HEK293T (cell line): ENCODE measurements at regions not wholly inside any gene's neighbourhood (a gene's known extent, or its start where the extent isn't known, plus 50 kb on each side); places are given as distances from the start of the nearest gene placed in this dataset.

Experiments
- ARNT ChIP-seq: fragments of 450-650 bp; IDR thresholded peaks from 2 replicates; pipeline ENCODE4 v1.6.1; 2017; ENCODE audit warnings: mild to moderate bottlenecking
- BHLHE40 ChIP-seq: fragments of 450-650 bp; IDR thresholded peaks from 2 replicates; pipeline ENCODE4 v1.6.1; 2016; ENCODE audit warnings: mild to moderate bottlenecking, moderate library complexity, borderline replicate concordance
- CTBP1 ChIP-seq: fragments of 450-650 bp; IDR thresholded peaks from 2 replicates; pipeline ENCODE4 v1.6.1; 2016; ENCODE audit warnings: borderline replicate concordance
- ELF4 ChIP-seq: fragments of 450-650 bp; IDR thresholded peaks from 2 replicates; pipeline ENCODE4 v1.6.1; 2017; ENCODE audit warnings: antibody characterized with exemption
- FOXA1 ChIP-seq: fragments of 450-650 bp; IDR thresholded peaks from 2 replicates; pipeline ENCODE4 v1.6.1; 2016; ENCODE audit warnings: mild to moderate bottlenecking
- FOXK2 ChIP-seq: fragments of 450-650 bp; IDR thresholded peaks from 2 replicates; pipeline ENCODE4 v1.6.1; 2016; ENCODE audit warnings: mild to moderate bottlenecking
- FOXM1 ChIP-seq: fragments of 450-650 bp; IDR thresholded peaks from 2 replicates; pipeline ENCODE4 v1.6.1; 2017; ENCODE audit warnings: mild to moderate bottlenecking, borderline replicate concordance
- HDGF ChIP-seq: fragments of 450-650 bp; IDR thresholded peaks from 2 replicates; pipeline ENCODE4 v1.6.1; 2017; ENCODE audit warnings: antibody characterized with exemption, borderline replicate concordance
- L3MBTL2 ChIP-seq: fragments of 450-650 bp; conservative IDR thresholded peaks from 2 replicates; pipeline ENCODE4 v1.6.1; 2016; ENCODE audit warnings: mild to moderate bottlenecking
- NFRKB ChIP-seq: fragments of 450-650 bp; IDR thresholded peaks from 2 replicates; pipeline ENCODE4 v1.6.1; 2016; ENCODE audit warnings: mild to moderate bottlenecking, moderate library complexity
- PKNOX1 ChIP-seq: fragments of 450-650 bp; IDR thresholded peaks from 2 replicates; pipeline ENCODE4 v1.6.1; 2016
- SP1 ChIP-seq: fragments of 450-650 bp; IDR thresholded peaks from 2 replicates; pipeline ENCODE4 v1.6.1; 2017
- SUZ12 ChIP-seq: fragments of 450-650 bp; IDR thresholded peaks from 2 replicates; pipeline ENCODE4 v1.6.1; 2016; ENCODE audit warnings: mild to moderate bottlenecking
- ZNF384 ChIP-seq: fragments of 450-650 bp; IDR thresholded peaks from 2 replicates; pipeline ENCODE4 v1.6.1; 2016

DNA sequence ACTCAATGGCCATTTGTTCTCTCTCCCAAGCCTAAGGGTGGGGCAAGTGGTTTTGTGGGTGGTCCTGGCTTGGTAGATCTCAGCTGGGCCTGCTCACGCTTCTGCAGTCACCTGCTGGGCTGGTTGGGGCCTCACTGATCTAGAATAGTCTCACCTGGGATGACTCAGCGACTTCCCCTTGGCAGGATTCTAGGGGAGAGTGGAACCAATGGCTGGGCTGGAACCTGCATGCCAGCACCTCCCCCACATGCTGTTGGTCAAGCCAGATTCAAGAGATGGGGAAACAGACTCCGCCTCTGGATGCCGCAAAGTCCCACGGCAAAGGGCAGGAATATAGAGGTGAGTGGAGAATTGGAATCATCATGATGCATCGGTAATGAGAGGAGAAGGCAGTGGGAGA lies 292.9 kb upstream of the NPVF start:
- TF ChIP-seq PKNOX1 = no peak
- no peak for TF ChIP-seq CTBP1
- TF ChIP-seq L3MBTL2 = no peak
- no peak for TF ChIP-seq FOXK2
- TF ChIP-seq BHLHE40 = no peak
- no peak for TF ChIP-seq SUZ12
- TF ChIP-seq ARNT = no peak
- no peak for TF ChIP-seq FOXM1
- TF ChIP-seq NFRKB = no peak
- TF ChIP-seq SP1 = no peak
- no peak for TF ChIP-seq ELF4
- no peak for TF ChIP-seq FOXA1
- no peak for TF ChIP-seq HDGF
- no peak for TF ChIP-seq ZNF384
